Small intestine (tissue), 7 donors: ENCODE measurements at regions not wholly inside any gene's neighbourhood (a gene's known extent, or its start where the extent isn't known, plus 50 kb on each side); places are given as distances from the start of the nearest gene placed in this dataset.
A peak's percentile ranks its signal among the peaks of the same experiment; 100 is the strongest.
"Not testable (repeated sequence)": the region's sequence is repeated elsewhere in the genome, so short reads cannot be mapped to it uniquely, and the experiment has no call there.

Experiments used
- DNase-seq, 2 donors: peaks; one replicate each; pipeline versions ENCODE4 v3.0.0 to v3.0.0-alpha.2; 2013
- FAIRE-seq: peaks from 2 replicates; lab custom pipeline; 2012; peaks lifted over from hg19 to GRCh38; lab: Jason Lieb, UNC
- H3K27ac ChIP-seq, 3 donors: one replicate each; pipeline ENCODE4 v1.5.1; 2013; ENCODE audit warnings: low read length in 2 of 3, mild to moderate bottlenecking in 2 of 3, control low read depth in 1 of 3, inconsistent platforms in 1 of 3, low read depth in 1 of 3, moderate library complexity in 1 of 3
- H3K27me3 ChIP-seq, 3 donors: one replicate each; pipeline ENCODE4 v1.6.1; 2013; ENCODE audit warnings: low read length in 3 of 3, inconsistent platforms in 1 of 3; ENCODE audit not compliant: control insufficient read depth in 3 of 3, insufficient read depth in 3 of 3
- H3K36me3 ChIP-seq, 3 donors: one replicate each; pipeline ENCODE4 v1.6.1; 2013; ENCODE audit warnings: low read length in 3 of 3, inconsistent platforms in 1 of 3, low read depth in 1 of 3, mild to moderate bottlenecking in 1 of 3, moderate library complexity in 1 of 3; ENCODE audit not compliant: control insufficient read depth in 3 of 3, insufficient read depth in 2 of 3
- H3K4me1 ChIP-seq, 3 donors: one replicate each; pipeline ENCODE4 v1.6.1; 2013; ENCODE audit warnings: low read length in 2 of 3, inconsistent platforms in 1 of 3, low read depth in 1 of 3, mild to moderate bottlenecking in 1 of 3, moderate library complexity in 1 of 3; ENCODE audit not compliant: control insufficient read depth in 3 of 3, insufficient read depth in 2 of 3
- H3K4me3 ChIP-seq, 3 donors: one replicate each; pipeline ENCODE4 v1.5.1; 2013; ENCODE audit warnings: low read length in 3 of 3, control low read depth in 1 of 3, inconsistent platforms in 1 of 3, low read depth in 1 of 3, mild to moderate bottlenecking in 1 of 3, moderate library complexity in 1 of 3
- H3K9me3 ChIP-seq, 2 donors: one replicate each; pipeline ENCODE4 v1.6.1; 2013; ENCODE audit warnings: low read depth in 1 of 2, low read length in 1 of 2; ENCODE audit not compliant: control insufficient read depth in 2 of 2, insufficient read depth in 1 of 2
- WGBS, 3 donors: extraction: QIAGEN DNeasy Blood & Tissue Kit; methylation state at CpG; one replicate each; pipeline ENCODE4 v1.1.7; 2013; 5-methylcytosine and 5-hydroxymethylcytosine counted together
- donor health status: healthy with polysubstance abuse.
- donor health status: control.
- donor health status: control.
- donor health status: Bipolar disorder and iron deficiency.
- donor health status: healthy.

GRCh38 chr1:234814235-234814634, 204.3 kb upstream of the IRF2BP2 start:
- FAIRE-seq, H3K36me3 ChIP-seq, H3K27ac ChIP-seq, DNase-seq, H3K27me3 ChIP-seq, H3K9me3 ChIP-seq, H3K4me3 ChIP-seq: not testable (repeated sequence)
- peaks cover 0 to 17% (median 0%) of the 10 kb centered on the region in 3 donors for H3K4me1 ChIP-seq
- WGBS, 3 donors = 84 to 100% (median 95%) methylated on average over 2 to 3 of the region's 7 CpGs

DNA sequence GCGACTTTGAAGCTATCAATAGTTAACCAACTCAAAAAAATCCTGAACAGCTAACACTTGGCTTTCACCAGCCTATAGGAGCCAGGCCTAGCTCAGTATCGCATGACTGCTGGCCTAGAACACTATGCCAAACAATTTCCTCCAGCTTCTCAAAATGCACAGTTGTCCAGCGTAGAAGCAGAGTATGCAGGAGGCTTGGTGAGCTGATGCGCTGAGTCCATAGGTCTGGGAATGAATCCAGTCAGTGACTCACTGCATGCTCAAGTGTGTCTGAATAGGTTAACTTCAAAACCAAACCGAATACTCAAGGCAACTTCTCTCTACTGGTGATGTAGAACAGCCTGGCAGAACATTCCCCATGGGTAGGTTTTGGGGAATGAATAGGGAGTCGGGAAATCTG, 201.8 kb upstream of the IRF2BP2 start:
- not testable (repeated sequence) for H3K4me3 ChIP-seq, H3K27me3 ChIP-seq, H3K36me3 ChIP-seq, H3K9me3 ChIP-seq, H3K4me1 ChIP-seq, FAIRE-seq, H3K27ac ChIP-seq
- WGBS, 3 donors = 79 to 89% (median 86%) methylated on average over 5 to 6 of the region's 6 CpGs
- peak in 1 of 2 donors; percentile 45 for DNase-seq

DNA sequence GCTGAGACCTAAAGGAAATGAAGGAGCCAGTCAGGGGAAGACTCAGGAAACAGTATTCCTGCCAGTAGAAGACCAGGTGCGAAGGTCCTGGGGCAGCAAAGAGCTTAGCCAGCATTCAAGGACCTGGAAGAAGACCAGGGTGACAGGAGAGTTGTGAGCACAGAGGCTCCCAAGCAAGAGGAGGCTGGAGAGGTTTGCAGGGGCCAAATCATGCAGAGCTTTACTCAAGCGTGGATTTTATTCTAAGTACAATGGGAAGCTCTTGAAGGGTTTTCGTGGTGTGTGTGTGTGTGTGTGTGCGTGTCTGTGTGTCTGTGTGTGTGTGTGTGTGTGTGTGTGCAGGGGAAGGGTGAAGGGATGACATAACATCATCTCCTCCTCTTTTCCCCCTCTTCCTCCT, 200.7 kb upstream of the IRF2BP2 start:
- not testable (repeated sequence) for H3K27ac ChIP-seq, FAIRE-seq, H3K4me3 ChIP-seq, H3K4me1 ChIP-seq, DNase-seq, H3K27me3 ChIP-seq, H3K36me3 ChIP-seq, H3K9me3 ChIP-seq
- WGBS, 3 donors = 69 to 79% (median 72%) methylated on average over 3 of the region's 4 CpGs

DNA sequence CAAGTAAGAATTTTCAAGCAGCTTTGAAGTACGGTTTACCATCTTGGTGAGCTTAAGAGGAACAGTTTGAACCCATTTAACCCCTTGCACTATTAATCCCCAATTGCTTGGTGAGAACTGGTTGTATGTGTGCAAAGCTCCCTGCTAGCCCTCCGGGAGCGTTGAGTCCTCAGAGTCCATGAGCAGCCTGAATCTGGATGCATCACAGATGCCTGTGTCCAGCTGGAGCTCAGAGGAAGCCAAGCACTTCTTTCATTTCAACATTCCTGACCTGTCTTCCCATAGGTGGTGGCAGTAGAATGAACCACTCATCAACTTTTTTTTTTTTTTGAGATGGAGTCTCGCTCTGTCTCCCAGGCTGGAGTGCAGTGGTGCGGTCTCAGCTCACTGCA, 199.9 kb upstream of the IRF2BP2 start:
- 70 to 92% (median 87%) methylated on average over 2 to 5 of the region's 5 CpGs for WGBS, 3 donors
- not testable (repeated sequence) for FAIRE-seq, H3K36me3 ChIP-seq, H3K27me3 ChIP-seq, H3K27ac ChIP-seq, H3K9me3 ChIP-seq, H3K4me3 ChIP-seq, DNase-seq, H3K4me1 ChIP-seq

GRCh38 chr1:234808943-234809853, 199.2 kb upstream of the IRF2BP2 start:
- 70 to 86% (median 80%) methylated on average over 11 to 15 of the region's 23 CpGs for WGBS, 3 donors
- H3K9me3 ChIP-seq, DNase-seq, H3K4me1 ChIP-seq, H3K27ac ChIP-seq, FAIRE-seq, H3K27me3 ChIP-seq, H3K4me3 ChIP-seq, H3K36me3 ChIP-seq: not testable (repeated sequence)

GRCh38 chr1:234808459-234808858, 198.5 kb upstream of the IRF2BP2 start:
- H3K4me1 ChIP-seq, H3K27me3 ChIP-seq, DNase-seq, H3K4me3 ChIP-seq, FAIRE-seq, H3K9me3 ChIP-seq, H3K36me3 ChIP-seq, H3K27ac ChIP-seq: not testable (repeated sequence)
- 59 to 81% (median 74%) methylated on average over 3 to 4 of the region's 7 CpGs for WGBS, 3 donors

DNA sequence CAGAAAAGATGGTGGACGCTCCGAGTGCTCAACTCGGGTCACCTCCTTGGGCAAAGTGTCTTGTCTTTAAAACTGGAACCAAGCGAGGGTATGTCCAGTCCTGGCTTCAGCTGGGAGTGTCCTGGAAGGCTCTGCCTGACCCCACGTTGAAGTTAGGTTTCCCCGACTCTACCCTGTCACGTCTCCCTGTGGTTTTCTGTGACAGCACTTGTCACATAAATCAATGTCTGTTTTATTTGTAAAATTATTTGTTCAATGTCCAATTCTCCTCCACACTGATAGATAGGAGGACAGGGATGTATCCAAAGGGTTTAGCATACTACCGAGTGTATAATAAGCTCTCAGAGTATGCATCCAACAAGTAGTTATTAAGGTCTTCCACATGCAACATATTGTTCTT, 197.7 kb upstream of the IRF2BP2 start:
- H3K27me3 ChIP-seq, H3K36me3 ChIP-seq, H3K4me3 ChIP-seq, H3K4me1 ChIP-seq, H3K27ac ChIP-seq, FAIRE-seq, DNase-seq, H3K9me3 ChIP-seq: not testable (repeated sequence)
- WGBS, 3 donors = 75 to 84% (median 81%) methylated on average over 3 of the region's 8 CpGs

DNA sequence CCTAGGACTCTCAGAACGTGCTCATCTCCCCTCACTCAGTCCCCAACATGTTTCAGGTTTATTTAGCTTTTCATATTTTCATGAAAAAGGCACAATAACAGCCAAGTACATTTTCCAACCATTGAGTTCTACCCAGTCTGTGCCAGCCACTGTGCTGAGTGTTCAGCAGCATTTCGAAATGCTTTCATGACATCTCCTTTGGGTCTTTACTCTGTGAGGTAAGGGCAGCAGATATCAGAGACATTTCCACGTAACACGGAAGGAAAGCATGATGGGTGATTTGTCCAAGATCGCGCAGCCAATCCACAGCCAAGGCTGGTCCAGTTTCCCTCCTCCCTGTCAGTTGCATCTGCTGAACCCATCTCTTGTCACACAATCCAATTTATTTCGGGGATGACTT, 192.6 kb upstream of the IRF2BP2 start:
- not testable (repeated sequence) for H3K4me3 ChIP-seq, H3K9me3 ChIP-seq, H3K27ac ChIP-seq, H3K4me1 ChIP-seq, FAIRE-seq, H3K27me3 ChIP-seq, H3K36me3 ChIP-seq, DNase-seq
- 87 to 96% (median 91%) methylated on average over 7 of the region's 7 CpGs for WGBS, 3 donors
